HG02840 (cell line): ENCODE measurements at regions not wholly inside any gene's neighbourhood (a gene's known extent, or its start where the extent isn't known, plus 50 kb on each side); places are given as distances from the start of the nearest gene placed in this dataset.

Source experiments
- ATAC-seq: cut with Tn5 transposase; IDR thresholded peaks from one replicate; pipeline ENCODE4 v1.9.1; 2021; ENCODE audit warnings: mild to moderate bottlenecking, moderate library complexity, moderate number of reproducible peaks; ENCODE audit not compliant: unreplicated experiment, low FRiP score

DNA sequence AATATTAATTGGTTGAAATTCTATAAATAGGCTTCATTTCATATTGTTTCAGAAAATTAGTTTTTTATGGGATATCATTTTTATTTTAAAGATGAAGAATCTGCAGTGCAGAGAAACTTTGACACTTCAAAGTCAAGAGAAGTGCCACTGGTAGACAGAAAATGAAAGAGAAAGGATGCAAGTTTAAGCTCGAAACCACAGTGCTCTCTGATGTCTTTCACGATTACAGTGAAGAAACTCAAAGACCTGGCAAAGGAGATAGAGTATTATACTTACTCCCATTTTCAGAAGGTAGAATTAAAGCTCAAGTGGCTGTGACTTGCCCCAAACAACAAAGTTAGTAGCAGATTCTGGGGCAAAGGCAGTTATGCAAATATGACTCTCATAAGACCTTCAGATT, 745.4 kb downstream of the TECRL start:
- ATAC-seq, result no peak

DNA sequence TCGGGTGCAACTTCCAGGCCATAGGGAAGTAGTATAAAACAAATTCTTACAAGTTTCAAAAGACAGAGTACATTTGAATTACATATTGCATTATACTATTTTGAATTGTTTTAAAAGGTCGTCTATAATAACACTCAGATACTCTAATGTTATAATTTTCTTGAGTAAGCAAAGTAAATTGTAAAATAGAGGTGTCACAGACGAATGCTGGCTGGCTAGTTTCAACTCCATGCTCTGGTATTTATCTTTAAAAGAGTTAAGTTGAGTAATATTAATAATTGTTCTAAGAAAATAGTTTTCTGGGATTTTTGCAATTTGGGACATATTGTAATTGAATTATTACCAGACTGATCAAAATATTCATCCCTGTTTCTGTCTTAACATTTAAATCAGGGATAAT, 764.9 kb downstream of the TECRL start:
- no peak for ATAC-seq

DNA sequence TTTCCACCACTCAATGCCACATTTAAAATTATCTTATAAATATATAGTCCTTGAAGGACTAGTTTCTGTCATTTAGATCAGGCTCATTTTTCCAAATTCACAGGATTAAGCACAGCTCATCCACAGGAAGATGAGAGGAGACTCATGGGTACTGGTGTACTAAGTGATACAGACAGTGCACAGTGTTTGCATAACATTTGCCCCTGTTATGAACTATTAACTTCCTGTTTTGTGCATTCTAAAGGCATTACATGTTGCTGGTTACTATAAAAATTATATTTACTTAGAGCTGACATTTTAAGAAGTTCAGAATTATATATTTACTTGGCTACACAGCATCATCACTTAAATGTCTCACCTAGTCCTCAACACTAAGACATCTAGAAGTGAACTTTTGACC, 772.0 kb downstream of the TECRL start:
- no peak for ATAC-seq

DNA sequence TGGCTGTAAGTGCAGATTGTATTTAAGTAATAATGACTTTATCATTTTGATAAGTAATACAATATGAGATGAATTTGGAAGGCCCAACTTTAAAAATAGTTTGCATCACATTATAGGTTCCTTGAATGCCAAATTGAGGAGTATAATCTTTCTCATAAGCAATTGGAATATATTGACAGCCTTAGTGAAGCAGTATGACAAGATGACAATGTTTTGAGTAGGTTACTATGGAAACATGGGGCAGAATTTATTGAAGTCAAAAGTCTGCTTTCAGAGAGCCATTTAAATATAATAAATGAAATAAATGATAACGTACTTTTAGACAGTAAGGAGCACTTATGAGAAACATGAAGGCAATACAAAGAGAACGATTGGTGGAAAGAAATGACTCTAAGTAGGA, 776.4 kb downstream of the TECRL start:
- no peak for ATAC-seq

DNA sequence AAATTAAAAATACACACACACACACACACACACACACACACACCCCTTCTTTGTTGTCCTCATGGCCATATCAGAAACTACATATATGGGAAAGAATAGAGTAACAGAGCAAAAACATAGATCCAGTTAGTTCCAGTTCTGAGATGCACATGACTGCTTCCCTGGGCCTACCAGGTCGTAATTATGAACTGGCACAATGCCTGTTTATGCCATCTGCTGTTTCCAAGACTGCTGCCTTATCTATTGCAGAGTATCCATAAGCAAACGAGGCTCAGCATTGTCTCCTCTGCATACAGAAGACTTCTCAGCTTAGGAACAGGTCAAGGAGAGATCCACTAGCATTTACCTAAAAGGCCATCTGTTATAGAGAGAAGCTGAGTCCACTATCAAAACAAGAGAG, 789.0 kb downstream of the TECRL start:
- ATAC-seq, result no peak

DNA sequence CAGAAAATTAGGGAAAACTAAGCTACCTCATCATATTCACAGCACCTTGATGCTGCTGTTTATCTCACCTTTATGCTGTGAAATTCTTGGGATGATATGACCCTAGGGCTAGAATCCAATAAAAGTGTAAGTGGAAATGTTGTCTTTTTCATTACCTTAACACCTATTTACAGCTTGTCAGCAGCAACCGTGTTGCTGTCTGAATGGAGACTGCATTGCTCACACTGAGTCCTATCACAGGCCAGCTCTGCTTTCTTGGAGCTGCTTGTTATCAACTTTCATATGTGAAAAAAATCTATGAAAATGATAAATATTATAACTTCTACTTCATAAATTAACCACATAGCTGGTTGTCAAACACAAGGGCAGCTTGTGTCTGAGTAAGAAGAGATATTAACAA, 789.5 kb downstream of the TECRL start:
- no peak for ATAC-seq

DNA sequence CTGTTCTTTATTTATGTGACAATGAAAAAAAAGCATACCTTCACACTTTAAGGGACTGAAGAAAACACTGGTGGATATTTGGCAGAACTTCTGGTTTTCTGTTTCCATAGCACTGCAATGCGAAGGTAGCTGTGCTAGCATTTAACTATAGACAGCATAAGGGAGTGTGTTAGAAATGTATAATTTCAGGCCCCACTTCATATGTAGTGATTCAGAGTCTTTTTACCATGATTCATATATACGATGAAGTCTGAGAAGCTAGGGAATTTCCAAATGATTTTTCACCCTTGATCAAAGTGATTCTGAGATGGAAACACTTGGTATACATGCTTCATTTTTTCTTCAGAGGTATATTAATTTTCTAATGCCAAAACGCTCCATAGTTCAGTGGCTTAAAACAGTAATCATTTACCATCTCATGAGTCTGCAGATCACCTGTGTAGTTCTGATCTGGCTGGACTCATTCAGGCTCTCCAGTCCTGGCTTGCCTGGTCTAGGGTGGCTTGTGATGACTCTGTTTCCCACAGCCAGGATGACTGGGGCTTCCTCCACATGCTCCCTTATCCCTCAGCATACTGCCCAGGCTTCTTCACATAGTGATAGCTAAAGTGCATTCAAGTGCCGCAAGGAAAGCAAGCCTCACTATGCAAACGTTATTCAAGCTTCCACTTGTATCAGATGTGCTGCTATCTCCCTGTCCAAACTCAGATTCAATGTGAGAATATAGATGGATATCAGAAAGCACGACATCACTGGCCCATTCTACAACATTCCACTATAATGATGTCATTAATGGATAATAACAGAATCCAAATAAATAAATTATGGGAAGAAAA, 790.1 kb downstream of the TECRL start:
- ATAC-seq, result no peak

DNA sequence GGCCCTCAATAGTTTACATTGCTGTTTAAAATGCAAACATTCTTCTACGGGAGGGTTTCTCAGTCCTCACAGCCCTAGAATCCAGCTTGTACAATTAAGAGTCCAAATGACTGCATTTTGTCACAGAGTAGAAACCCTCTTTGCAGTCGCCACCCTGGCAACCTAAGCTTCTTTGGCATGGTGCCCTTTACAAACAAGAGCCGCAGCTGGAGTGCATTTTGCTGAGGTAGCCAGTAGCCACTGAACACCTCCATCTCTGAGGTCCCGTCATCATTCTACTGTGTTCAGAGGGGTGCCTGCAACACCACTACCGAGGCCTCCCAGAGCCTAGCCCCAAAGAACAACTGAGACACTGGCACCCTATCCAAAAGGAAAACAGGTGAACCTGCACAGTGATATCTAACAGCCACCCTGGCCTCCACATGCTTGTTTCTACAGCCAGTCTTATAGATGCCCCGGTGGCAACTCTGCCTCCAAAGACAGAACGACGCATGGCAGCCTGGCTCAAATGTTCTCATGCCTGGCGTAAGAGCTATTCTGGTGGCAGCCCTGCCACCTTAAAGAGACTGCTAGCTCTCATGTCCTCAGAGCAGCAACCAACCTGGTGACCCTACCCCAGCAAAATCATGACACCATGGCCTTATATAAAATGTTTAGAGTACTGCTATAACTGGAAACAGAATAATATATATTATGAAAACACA, 801.9 kb downstream of the TECRL start:
- no peak for ATAC-seq

DNA sequence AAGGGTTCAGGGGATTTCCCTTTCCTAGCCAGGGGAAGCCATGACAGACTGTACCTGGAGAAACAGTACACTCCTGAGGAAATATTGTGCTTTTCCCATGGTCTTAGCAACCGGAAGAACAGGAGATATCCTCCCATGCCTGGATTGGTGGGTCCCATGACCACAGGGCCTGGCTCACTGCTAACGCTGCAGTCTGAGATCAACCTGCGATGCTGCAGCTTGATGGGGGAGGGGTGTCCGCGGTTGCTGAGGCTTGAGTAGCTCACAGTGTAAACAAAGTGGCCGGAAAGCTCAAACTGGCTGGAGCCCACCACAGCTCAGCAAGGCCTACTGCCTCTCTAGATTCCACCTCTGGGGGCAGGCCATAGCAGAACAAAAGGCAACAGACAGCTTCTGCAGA, 819.5 kb downstream of the TECRL start:
- ATAC-seq, result no peak

DNA sequence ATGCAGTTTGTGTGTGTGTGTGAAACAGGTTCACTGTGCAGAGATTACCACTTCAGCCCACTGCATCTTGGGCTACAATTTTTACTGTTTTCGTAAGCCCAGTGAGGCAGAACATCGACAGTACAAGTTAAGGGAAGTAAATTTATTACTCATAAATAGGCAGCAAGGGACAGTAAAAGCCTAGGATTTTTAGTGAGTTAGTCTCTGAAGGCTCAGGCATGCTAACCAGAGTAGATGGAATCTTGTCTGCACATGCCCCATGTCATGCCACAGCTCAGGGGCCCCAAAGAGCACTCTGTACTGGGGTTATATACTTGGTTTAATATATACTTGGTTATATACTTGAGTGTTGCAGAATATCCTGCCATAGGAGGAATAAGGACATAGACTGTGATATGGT, 825.7 kb downstream of the TECRL start:
- no peak for ATAC-seq

DNA sequence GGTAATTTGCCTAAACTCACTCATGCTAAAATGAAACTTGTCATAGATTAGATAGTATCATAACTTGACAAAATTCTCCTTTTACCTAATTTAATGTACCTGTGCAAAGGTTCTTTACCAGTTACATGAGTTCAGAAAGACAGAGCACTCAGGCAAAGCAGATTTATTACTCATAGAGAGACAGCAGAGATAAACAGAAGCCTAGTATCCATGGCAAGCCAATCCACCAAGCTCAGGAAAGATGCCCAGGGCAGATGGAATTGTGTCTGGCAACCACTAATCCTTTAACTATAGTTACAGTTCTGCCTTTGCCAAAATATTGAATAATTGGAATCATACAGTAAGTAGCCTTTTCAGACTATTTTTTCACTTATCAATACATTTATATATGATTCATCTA, 826.2 kb downstream of the TECRL start:
- ATAC-seq, result no peak

DNA sequence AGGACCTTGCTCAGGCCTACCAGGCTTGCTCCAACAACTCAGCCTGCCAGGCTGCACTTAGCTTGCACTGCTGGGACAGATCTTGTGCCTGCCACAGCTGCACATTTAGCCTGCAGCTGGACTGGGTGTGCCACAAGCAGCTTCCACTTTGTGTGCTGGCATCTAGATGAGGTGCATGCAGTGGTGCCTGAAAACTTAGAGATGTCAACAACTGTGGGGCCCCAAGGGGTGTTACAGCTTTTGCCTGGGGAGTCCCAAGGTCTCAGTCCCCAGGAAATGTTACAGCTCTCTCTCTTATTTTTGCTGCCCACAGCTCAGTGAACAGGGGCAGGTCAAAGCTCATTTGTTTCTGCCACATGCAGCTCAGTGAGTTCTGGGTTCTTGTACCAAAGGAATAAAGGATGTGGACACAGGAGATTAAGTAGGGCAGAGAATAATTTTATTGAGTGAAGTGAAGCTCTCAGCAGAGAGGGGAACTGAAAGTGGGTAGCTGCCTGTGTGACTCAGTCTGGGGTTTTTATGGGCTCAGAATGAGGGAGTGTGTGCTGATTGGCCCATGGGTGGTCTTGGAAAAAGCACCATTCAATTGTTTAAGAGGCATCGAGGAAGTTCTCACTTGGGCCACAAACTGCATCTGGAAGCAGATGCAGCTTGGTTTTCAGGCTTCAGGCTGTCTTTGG, 828.3 kb downstream of the TECRL start:
- ATAC-seq, result no peak

DNA sequence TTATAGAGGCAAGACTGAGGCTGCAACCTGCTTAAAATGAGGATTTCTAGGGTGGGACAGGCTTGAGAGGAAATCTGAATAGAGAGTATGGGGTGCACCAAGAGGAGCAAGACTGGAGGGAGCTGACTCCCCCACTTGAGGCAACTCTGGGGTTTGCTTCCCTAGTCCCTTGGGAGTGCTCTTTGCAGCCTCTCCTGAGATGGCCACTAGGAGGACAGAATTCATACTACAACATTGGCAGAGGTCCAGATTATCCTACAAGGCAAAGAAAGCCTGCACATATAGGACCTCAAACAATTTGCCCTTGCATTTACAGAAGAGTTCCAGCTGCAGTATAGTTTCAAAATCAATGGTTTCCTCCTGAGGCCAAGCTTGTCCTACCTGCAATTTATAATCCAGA, 830.9 kb downstream of the TECRL start:
- ATAC-seq, result no peak

DNA sequence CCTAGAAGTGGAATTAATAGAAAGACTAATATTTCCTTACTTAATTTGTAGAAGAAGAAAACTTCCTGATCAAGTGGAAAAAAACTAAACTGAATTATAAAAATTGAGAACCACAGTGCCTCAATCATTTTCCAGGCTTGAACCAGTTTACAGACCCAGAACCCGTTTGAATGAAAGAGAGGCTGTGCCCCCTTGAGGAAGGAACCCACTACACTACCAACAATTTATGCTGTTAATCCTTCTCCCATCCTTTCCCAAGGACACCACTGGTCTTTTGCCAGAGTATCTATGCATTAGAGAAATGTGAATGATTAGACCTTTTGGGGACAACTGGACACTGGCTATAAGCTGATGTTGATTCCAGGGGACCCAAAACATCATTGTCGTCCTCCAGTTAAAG, 842.6 kb downstream of the TECRL start:
- no peak for ATAC-seq

DNA sequence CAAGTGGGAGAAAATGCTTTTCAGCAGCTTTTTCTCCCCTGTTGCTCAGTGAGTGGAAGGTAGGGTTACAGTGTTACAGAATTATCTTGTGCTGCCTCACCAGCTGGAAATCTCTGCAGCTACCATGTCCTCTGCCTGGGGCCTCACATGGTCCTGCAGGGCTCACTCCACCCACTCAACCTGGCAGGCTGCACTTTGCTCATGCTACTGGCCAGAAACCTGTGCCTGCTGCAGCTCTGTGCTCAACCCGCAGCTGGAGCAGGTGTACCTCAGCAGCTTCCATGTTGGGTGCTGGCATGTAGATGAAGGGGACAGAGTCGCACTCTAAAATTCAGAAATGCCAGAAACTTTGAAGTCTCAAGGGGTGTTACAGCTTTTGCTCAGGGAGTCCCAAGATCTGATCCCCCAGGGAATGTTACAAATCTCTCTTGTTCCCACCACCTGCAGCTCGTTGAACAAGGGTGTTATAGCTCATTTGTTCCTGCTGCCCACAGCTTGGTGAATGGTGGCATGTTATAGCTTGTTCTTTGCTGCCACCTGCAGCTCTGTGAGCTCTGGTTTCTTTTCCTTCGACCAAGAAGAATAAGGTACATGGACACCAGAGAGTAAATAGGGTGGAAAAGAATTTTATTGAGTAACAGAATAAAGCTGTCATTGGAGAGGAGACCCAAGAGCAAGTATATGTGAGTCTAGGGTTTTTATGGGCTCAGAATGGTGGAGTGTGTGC, 845.8 kb downstream of the TECRL start:
- no peak for ATAC-seq

DNA sequence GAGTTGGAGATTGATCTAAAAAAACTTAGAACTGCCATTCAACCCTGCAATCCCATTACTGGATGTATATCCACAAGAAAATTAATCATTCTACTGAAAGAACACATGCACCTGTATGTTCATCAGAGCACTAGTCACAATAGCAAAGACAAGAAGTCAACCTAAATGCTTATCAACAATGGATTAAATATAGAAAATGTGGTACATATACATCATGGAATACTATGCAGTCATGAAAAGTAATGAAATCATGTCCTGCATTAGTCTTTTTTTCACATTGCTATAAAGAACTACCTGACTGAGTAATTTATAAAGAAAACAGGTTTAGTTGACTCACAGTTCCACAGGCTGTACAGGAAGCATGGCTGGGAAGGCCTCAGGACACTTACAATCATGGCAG, 850.5 kb downstream of the TECRL start:
- ATAC-seq, result no peak

DNA sequence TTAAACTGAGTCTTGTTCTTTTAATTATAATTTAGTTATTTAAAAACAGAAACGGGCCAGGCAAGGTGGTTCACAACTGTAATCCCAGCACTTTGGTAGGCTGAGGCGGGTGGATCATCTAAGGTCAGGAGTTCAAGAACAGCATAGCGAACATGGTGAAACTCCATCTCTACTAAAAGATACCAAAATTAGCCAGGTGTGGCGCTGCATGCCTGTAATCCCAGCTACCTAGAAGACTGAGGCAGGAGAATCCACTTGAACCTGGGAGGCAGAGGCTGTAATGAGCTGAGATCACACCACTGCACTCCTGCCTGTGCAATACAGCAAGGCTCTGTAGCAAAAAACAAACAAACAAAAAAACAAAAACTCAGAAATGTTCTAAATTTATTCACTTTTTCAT, 852.9 kb downstream of the TECRL start:
- ATAC-seq, result no peak

DNA sequence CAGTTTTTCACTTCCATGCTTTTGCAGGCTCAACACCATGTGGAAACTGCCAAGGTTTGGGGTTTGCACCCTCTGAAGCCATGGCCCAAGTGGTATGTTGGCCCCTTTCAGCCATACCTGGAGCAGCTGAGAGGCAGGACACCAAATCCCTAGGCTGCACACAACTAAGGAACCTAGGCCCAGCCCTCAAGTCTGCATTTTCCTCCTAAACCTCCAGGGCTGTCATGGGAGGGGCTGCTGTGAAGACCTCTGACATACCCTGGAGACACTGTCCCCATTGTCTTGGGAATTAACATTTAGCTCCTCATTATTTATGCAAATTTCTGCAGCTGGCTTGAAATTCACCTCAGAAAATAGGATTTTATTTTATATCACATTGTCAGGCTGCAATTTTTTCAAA, 856.1 kb downstream of the TECRL start:
- no peak for ATAC-seq

DNA sequence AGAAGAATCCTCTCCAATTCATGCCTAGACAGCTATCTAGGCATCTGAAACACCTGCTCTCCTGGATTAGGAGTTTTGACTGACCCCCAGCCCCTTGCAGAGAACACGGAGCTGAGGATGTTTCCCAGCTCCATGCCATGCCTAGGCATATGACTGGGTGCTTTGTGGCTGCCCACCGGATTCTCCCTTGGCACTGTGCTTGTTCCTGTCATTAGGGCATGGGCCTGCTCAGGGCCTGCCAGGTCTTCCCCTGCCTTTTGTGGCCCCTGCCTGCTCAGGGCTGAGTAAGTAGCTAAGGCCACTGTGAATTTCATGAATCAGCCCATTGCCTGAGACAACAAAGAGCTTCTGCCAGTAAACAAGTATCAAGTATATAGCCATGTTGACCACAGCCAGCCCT, 867.4 kb downstream of the TECRL start:
- no peak for ATAC-seq

DNA sequence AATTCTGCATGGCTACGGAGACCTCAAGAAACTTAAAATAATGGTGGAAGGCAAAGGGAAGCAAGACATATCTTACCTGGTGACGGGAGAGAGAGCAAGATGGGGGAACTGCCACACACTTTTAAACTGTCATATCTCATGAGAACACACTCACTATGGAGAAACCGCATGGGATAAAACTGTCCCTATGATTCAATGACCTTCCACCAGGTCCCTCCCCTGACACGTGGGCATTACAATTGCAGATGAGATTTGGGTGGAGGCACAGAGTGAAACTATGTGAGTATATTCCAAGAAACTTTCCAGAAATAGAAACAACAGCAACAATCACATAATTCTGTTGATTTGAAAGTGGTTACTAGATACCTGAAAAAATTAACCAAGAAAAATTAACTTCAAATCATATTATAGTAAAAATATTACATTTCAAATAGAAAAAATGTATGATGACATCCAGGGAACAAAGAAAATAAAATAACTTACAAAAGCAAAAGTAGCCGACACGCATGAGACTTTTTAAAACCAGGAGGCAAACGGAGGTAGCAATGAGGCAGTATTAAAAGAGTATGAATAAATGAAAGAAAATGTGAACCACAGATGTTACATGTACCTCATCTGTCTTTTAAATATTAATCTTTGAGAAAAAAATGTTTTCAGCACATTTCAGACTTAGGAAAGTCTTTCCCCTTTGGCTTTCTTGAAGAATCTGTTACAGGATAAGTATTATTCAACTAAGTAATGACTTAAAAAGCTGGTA, 879.5 kb downstream of the TECRL start:
- ATAC-seq, result no peak
